ENCODE measurements at regions not wholly inside any gene's neighbourhood (a gene's known extent, or its start where the extent isn't known, plus 50 kb on each side); places are given as distances from the start of the nearest gene placed in this dataset.

DNA sequence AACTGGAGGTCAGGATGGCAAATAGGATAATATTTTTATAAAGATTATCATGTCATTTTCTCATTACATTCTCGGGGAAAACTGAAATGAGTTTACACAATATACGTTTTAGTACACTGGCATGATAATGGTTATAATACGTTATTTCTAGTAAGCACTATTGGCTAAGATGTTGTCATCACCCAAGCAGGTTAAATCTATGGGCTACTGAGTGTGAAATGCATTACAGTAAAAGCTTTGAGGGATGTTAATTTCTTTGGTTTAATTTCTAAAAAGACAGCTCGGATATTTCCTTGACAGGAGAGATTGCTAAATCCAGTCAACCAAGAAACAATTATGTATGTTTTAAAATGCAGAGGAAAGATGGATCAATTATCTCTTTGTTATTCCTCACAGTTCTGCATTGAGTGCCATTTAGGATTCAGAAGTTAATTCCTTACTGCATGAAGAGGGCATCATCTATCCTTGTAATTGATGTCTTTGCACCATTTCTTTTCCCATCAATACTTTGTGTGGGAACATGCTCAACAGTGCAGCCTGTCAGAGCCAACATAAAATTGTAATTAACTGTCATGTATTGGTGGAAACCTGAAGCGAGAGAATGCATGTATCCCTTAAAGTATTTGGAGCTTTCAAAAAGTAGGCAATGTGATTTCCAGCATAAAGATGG lies 222.4 kb upstream of the ZP4 start:
- in situ Hi-C loops (cut with HindIII; ENCODE audit: low sequenced_read_pairs), result no loop called here
- H3K4me3 ChIP-seq (ENCODE audit: low read depth, low read length), result no peak overlapping the region
- no peak for TF ChIP-seq CTCF (IDR thresholded peaks at IDR 0.05; ENCODE audit: low read depth, low read length, missing control alignments)
- DNase-seq (ENCODE audit: low read depth), result no peak

GRCh38 chr1:238111516-238111915 lies 220.8 kb upstream of the ZP4 start:
- TF ChIP-seq CTCF (IDR thresholded peaks at IDR 0.05; ENCODE audit: low read depth, low read length, missing control alignments), result no peak
- no peak for DNase-seq (ENCODE audit: low read depth)
- in situ Hi-C loops (cut with HindIII; ENCODE audit: low sequenced_read_pairs), result no loop called here
- no peak overlapping the region for H3K4me3 ChIP-seq (ENCODE audit: low read depth, low read length)

GRCh38 chr1:238111081-238111480 lies 220.4 kb upstream of the ZP4 start:
- TF ChIP-seq CTCF (IDR thresholded peaks at IDR 0.05; ENCODE audit: low read depth, low read length, missing control alignments), result no peak
- DNase-seq (ENCODE audit: low read depth), result no peak
- in situ Hi-C loops (cut with HindIII; ENCODE audit: low sequenced_read_pairs), result no loop called here
- no peak overlapping the region for H3K4me3 ChIP-seq (ENCODE audit: low read depth, low read length)

GRCh38 chr1:238108417-238108816 lies 217.7 kb upstream of the ZP4 start:
- no peak for TF ChIP-seq CTCF (IDR thresholded peaks at IDR 0.05; ENCODE audit: low read depth, low read length, missing control alignments)
- DNase-seq (ENCODE audit: low read depth), result no peak
- no peak overlapping the region for H3K4me3 ChIP-seq (ENCODE audit: low read depth, low read length)
- in situ Hi-C loops (cut with HindIII; ENCODE audit: low sequenced_read_pairs), result no loop called here

DNA sequence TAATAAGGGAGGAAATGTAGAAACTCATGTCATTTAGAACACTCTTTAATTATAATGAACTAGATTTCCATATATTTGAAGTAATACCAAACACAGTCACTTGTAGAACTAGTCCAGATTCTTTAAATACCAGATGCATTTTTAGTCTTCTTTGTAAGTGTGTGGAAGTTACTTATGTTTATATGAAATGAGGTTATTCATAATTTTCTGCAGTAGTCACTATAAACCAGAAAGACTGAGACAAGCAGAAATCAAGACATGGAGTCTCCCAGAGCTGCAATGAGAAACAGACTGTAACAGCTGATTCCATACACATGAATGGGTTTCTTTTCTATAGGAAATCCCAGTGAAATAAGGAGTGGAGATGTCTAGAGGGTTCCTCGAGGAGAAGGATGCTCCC lies 216.6 kb upstream of the ZP4 start:
- DNase-seq (ENCODE audit: low read depth), result no peak
- no peak overlapping the region for H3K4me3 ChIP-seq (ENCODE audit: low read depth, low read length)
- in situ Hi-C loops (cut with HindIII; ENCODE audit: low sequenced_read_pairs), result no loop called here
- no peak for TF ChIP-seq CTCF (IDR thresholded peaks at IDR 0.05; ENCODE audit: low read depth, low read length, missing control alignments)

- in situ Hi-C loops (cut with HindIII; ENCODE audit: low sequenced_read_pairs), result no loop called here
- H3K4me3 ChIP-seq (ENCODE audit: low read depth, low read length), result no peak overlapping the region
- DNase-seq (ENCODE audit: low read depth), result no peak
- no peak for TF ChIP-seq CTCF (IDR thresholded peaks at IDR 0.05; ENCODE audit: low read depth, low read length, missing control alignments)
Observed at GRCh38 chr1:238104752-238105151, 214.0 kb upstream of the ZP4 start.
